Upper lobe of left lung (tissue), 6 donors: ENCODE measurements at regions not wholly inside any gene's neighbourhood (a gene's known extent, or its start where the extent isn't known, plus 50 kb on each side); places are given as distances from the start of the nearest gene placed in this dataset.
A peak's percentile ranks its signal among the peaks of the same experiment; 100 is the strongest.

Experiments used
- ATAC-seq, 2 donors: fragments of 200-7000 bp; cut with Tn5 transposase; one replicate each; pipeline ENCODE4 v1.9.1; 2022; ENCODE audit warnings: mild to moderate bottlenecking in 2 of 2, moderate library complexity in 2 of 2; ENCODE audit not compliant: low FRiP score in 2 of 2
- DNase-seq, 2 donors: peaks; one replicate each; pipeline ENCODE4 v3.0.0-alpha.2; 2019 to 2020
- H3K27ac ChIP-seq, 4 donors: fragments of 200-600 bp; sonication (generic); one replicate each; pipeline ENCODE4 v1.5.1; 2016 to 2019
- H3K27me3 ChIP-seq, 4 donors: fragments of 200-600 bp; sonication (generic); one replicate each; pipeline ENCODE4 v1.5.1; 2017 to 2019
- H3K36me3 ChIP-seq, 4 donors: fragments of 200-600 bp; sonication (generic); one replicate each; pipeline ENCODE4 v1.5.1; 2016 to 2019
- H3K4me1 ChIP-seq, 4 donors: fragments of 200-600 bp; sonication (generic); one replicate each; pipeline ENCODE4 v1.5.1; 2018 to 2019
- H3K4me3 ChIP-seq, 4 donors: fragments of 200-600 bp; sonication (generic); one replicate each; pipeline ENCODE4 v1.5.1; 2017 to 2019; ENCODE audit warnings: mild to moderate bottlenecking in 2 of 4, moderate library complexity in 1 of 4
- H3K9me3 ChIP-seq, 4 donors: fragments of 200-600 bp; sonication (generic); one replicate each; pipeline ENCODE4 v1.5.1; 2018 to 2019
- CTCF ChIP-seq, 6 experiments: fragments of 450-650 bp in 4 of 6; fragments of 200-600 bp in 2 of 6; sonication (generic) in 2 of 6; IDR thresholded peaks; one replicate each; pipeline ENCODE4 v1.5.1; 2016 to 2019; ENCODE audit warnings: antibody characterized with exemption in 6 of 6
- EP300 ChIP-seq, 4 donors: sonication (generic); formaldehyde crosslinking; IDR thresholded peaks; one replicate each; pipeline ENCODE4 v1.5.1; 2017; ENCODE audit warnings: antibody characterized with exemption in 4 of 4, control low read depth in 2 of 4
- POLR2A ChIP-seq, 4 donors: fragments of 450-650 bp; IDR thresholded peaks; one replicate each; pipeline ENCODE4 v1.5.1; 2016 to 2017; ENCODE audit warnings: antibody characterized with exemption in 4 of 4, mild to moderate bottlenecking in 2 of 4
- POLR2AphosphoS5 ChIP-seq, 2 donors: sonication (generic); formaldehyde crosslinking; IDR thresholded peaks; one replicate each; pipeline ENCODE4 v1.5.1; 2017; ENCODE audit warnings: antibody characterized with exemption in 2 of 2
- WGBS, 2 donors: methylation state at CpG; one replicate each; pipeline ENCODE4 v1.1.5; 2017 to 2018; 5-methylcytosine and 5-hydroxymethylcytosine counted together
- donor health status: DM: no; HTN: no; CAD: no; lungs with moderate emphysema.
- donor health status: DM: no; HTN: yes; CAD: no; lungs with severe emphysema.

DNA sequence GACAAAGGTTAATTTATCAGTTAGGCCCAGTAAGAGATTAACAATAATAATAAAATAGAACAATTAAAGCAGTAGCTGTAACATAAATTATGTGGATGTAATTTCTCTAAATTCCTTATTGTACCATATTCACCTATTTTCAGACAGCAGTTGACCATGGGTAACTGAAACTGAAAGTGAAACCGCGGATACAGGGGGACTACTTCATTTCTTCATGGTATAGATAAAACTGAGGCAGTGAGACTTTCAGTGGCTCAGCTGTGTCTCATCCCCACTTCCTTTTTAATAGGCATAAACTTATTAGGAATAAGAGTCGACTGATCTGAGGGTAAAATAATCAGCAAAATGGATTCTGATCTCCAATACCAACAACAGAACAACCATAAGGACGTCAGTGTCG lies 174.0 kb upstream of the WWC1 start:
- TF ChIP-seq EP300 (IDR thresholded peaks at IDR 0.05) (no peak), POLR2A (IDR thresholded peaks at IDR 0.05) (no peak)
- H3K27ac ChIP-seq: no peak overlapping the region
- no peak for ATAC-seq
- peaks cover 0 to 4% (median 0%) of the 10 kb centered on the region in 4 donors for H3K4me1 ChIP-seq
- DNase-seq: no peak
- no peaks in the 10 kb centered on the region for H3K27me3 ChIP-seq
- no peak overlapping the region for H3K4me3 ChIP-seq
- no peaks in the 10 kb centered on the region for H3K9me3 ChIP-seq
- WGBS, 2 donors: 92% methylated on average over 5 of the region's 5 CpGs
- no peaks in the 10 kb centered on the region for H3K36me3 ChIP-seq

- ATAC-seq (peak in 1 of 2 donors; percentile 68), DNase-seq (peak in 1 of 2 donors; percentile 40)
- H3K4me3 ChIP-seq: no peak overlapping the region
- WGBS, 2 donors: 71 to 77% methylated on average over 14 to 16 of the region's 16 CpGs
- TF ChIP-seq POLR2AphosphoS5 (IDR thresholded peaks at IDR 0.05): no peak
- no peak for TF ChIP-seq CTCF (IDR thresholded peaks at IDR 0.05)
- TF ChIP-seq EP300 (IDR thresholded peaks at IDR 0.05): no peak
- no peak for TF ChIP-seq POLR2A (IDR thresholded peaks at IDR 0.05)
- no peaks in the 10 kb centered on the region for H3K36me3 ChIP-seq
- H3K9me3 ChIP-seq: no peaks in the 10 kb centered on the region
- no peak overlapping the region for H3K27ac ChIP-seq
- H3K27me3 ChIP-seq: no peaks in the 10 kb centered on the region
- H3K4me1 ChIP-seq: peaks cover 0 to 4% (median 0%) of the 10 kb centered on the region in 4 donors
These were observed 173.3 kb upstream of the WWC1 start for GRCh38 chr5:168118042-168118668.

GRCh38 chr5:168120401-168121137 lies 170.9 kb upstream of the WWC1 start:
- ATAC-seq (no peak), DNase-seq (no peak)
- Histone ChIP-seq H3K4me3 (no peak overlapping the region), H3K36me3 (no peaks in the 10 kb centered on the region), H3K27me3 (no peaks in the 10 kb centered on the region), H3K27ac (no peak overlapping the region), H3K9me3 (no peaks in the 10 kb centered on the region), H3K4me1 (peaks cover 0 to 4% (median 0%) of the 10 kb centered on the region in 4 donors)
- WGBS, 2 donors: 77% methylated on average over 10 of the region's 10 CpGs
- TF ChIP-seq POLR2A (IDR thresholded peaks at IDR 0.05) (no peak), EP300 (IDR thresholded peaks at IDR 0.05) (no peak), CTCF (IDR thresholded peaks at IDR 0.05) (no peak), POLR2AphosphoS5 (IDR thresholded peaks at IDR 0.05) (no peak)

DNA sequence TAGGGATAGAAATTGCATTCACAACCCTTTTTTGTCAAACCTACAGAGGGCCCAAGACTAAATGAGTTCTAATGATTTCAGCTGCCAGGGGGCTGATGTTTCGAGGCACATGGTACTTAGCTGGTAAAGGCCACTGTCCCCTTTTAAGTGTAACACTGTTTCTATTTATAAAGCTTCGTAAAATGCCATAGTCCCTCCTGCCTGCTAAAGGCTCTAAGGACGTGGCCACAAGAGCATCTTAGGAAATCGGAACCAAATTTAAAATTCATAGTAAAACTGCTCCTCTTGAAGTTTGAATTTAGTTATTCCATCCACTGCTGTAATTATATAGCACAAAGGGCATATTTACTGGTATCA lies 170.3 kb upstream of the WWC1 start:
- Histone ChIP-seq H3K4me3 (no peak overlapping the region), H3K36me3 (no peaks in the 10 kb centered on the region), H3K4me1 (no peaks in the 10 kb centered on the region), H3K9me3 (no peaks in the 10 kb centered on the region), H3K27ac (no peak overlapping the region), H3K27me3 (no peaks in the 10 kb centered on the region)
- ATAC-seq (no peak), DNase-seq (no peak)
- 85 to 91% methylated on average over 4 of the region's 4 CpGs for WGBS, 2 donors
- TF ChIP-seq POLR2A (IDR thresholded peaks at IDR 0.05): no peak
- no peak for TF ChIP-seq POLR2AphosphoS5 (IDR thresholded peaks at IDR 0.05)
- TF ChIP-seq CTCF (IDR thresholded peaks at IDR 0.05): no peak
- TF ChIP-seq EP300 (IDR thresholded peaks at IDR 0.05): no peak

DNA sequence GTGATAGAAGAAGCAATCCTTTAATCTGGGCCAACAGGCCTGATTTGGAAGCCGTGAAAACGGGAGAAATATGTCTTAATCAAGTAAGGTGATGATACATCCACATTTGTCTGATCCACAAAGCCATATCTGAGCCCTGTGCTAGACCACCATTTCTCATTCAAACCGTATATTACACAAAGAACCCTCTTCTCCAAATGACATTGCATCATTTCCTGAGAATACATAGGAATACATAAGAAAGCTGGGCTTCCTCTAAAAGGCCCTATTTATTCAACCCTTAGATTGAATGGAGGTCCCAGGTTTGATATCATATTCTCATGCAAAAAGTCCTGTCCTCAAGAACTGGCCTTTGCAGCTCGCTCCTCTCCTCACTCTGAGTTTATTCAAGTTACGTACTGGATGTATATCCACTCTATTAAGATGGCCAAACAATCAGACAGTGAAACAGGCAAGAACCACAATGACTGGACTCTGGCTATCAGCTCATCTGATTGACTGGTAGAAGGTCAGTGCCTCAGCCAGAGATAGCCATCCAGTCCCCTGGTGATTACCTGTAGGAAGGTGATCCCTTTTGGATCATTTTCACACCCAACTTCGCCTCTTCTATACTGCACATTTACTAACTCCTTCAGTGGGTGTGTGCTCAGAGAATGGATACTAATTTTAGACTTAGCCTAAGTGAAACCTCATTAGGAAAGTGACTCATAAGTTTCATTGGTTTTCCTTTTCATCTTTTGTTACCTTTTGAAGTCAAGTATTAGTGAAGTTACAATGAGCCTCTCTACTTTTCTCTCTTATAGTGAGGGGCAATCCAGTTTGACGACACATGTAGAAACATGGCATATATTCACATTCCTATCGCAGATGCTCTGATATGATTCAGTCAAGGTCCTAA lies 167.6 kb upstream of the WWC1 start:
- no peak for TF ChIP-seq POLR2A (IDR thresholded peaks at IDR 0.05)
- no peak for TF ChIP-seq CTCF (IDR thresholded peaks at IDR 0.05)
- TF ChIP-seq EP300 (IDR thresholded peaks at IDR 0.05): no peak
- TF ChIP-seq POLR2AphosphoS5 (IDR thresholded peaks at IDR 0.05): no peak
- Histone ChIP-seq H3K36me3 (no peaks in the 10 kb centered on the region), H3K4me1 (peaks cover 0 to 2% (median 0%) of the 10 kb centered on the region in 4 donors), H3K27me3 (no peaks in the 10 kb centered on the region), H3K27ac (no peak overlapping the region), H3K9me3 (no peaks in the 10 kb centered on the region), H3K4me3 (no peak overlapping the region)
- no peak for ATAC-seq
- DNase-seq: no peak
- 75 to 87% methylated on average over 8 of the region's 8 CpGs for WGBS, 2 donors
